Neuron (in vitro differentiated cells): ENCODE measurements at regions not wholly inside any gene's neighbourhood (a gene's known extent, or its start where the extent isn't known, plus 50 kb on each side); places are given as distances from the start of the nearest gene placed in this dataset.
"Not testable (repeated sequence)": the region's sequence is repeated elsewhere in the genome, so short reads cannot be mapped to it uniquely, and the experiment has no call there.

Experiments used
- H2AFZ ChIP-seq: one replicate; pipeline ENCODE4 v1.6.1; 2013; ENCODE audit warnings: low read depth, mild to moderate bottlenecking, inconsistent platforms, low read length, moderate library complexity
- H3K27me3 ChIP-seq: one replicate; pipeline ENCODE4 v1.6.1; 2013; ENCODE audit warnings: low read length; ENCODE audit not compliant: insufficient read depth
- H3K36me3 ChIP-seq: one replicate; pipeline ENCODE4 v1.6.1; 2013; ENCODE audit warnings: low read length; ENCODE audit not compliant: insufficient read depth
- H3K4me1 ChIP-seq: one replicate; pipeline ENCODE4 v1.6.1; 2013; ENCODE audit warnings: low read length; ENCODE audit not compliant: insufficient read depth
- H3K4me3 ChIP-seq: 2 replicates; pipeline ENCODE4 v1.5.1; 2013; ENCODE audit warnings: mild to moderate bottlenecking, low read length, moderate library complexity
- H3K9me3 ChIP-seq: one replicate; pipeline ENCODE4 v1.6.1; 2013; ENCODE audit warnings: low read length

DNA sequence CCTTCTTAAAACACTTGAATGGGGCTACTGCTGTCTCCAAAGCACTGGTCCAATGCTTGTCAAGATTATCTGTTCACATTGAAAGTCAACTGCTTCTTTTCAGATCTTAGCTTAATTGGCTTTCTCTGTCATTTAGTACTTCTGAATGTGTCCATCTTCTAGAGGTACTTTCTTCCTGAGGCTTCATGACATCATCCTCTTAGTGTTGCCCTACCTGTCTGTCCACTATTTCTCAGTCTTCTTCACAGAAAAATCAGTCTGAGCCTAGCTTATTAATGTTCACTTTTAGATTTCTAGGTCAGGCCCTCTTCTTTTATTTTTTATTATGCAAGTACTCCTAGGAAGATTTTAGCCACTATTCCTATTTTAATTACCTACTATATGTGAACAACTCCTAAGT is 899.9 kb downstream of the DTWD2 start:
- H2AFZ ChIP-seq, result no peak overlapping the region
- no peak overlapping the region for H3K4me3 ChIP-seq
- H3K36me3 ChIP-seq, result no peaks in the 10 kb centered on the region
- no peaks in the 10 kb centered on the region for H3K4me1 ChIP-seq
- no peaks in the 10 kb centered on the region for H3K9me3 ChIP-seq
- no peaks in the 10 kb centered on the region for H3K27me3 ChIP-seq

DNA sequence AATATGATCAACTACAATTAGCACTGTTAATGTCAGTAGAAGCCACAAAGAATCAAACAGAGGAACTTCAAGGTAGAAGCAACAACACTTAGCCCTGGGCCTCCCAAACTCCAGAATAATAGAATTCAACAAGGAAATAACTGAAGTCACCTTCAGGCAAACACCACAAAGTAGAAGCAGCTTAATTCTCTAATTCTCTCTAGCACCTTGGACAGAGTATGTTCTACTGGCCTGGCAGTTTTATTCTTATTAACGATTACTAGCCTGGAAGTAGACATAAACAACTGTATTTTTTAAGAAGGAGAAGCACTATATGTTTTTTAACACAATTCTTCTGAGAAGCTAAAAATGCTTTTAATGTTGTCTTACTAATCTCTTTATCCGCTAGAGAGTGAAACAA is 911.9 kb downstream of the DTWD2 start:
- Histone ChIP-seq H2AFZ (no peak overlapping the region), H3K4me1 (no peaks in the 10 kb centered on the region), H3K36me3 (no peaks in the 10 kb centered on the region), H3K9me3 (no peaks in the 10 kb centered on the region), H3K27me3 (no peaks in the 10 kb centered on the region), H3K4me3 (no peak overlapping the region)

DNA sequence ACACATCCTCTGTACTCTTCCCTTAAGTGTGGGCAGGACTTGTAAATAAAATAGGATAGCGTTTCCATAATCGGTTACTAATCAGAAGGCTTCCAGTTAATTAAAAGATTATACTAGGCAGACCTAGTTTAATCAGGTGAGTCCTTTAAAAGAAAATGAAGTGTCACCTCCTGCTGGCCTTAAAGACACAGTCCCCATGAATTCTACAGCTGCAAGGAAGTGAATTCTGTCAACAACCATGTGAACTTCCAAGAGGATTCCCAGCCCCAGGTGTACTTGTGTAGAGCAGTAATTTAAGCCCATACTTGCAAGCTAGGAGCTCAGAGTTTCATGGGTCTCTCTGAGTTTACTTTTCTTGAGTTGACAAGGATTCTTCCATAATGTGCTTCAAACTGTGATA is 918.3 kb downstream of the DTWD2 start:
- no peak overlapping the region for H3K4me3 ChIP-seq
- H3K4me1 ChIP-seq, result no peaks in the 10 kb centered on the region
- H3K36me3 ChIP-seq, result no peaks in the 10 kb centered on the region
- no peaks in the 10 kb centered on the region for H3K9me3 ChIP-seq
- H2AFZ ChIP-seq, result no peak overlapping the region
- H3K27me3 ChIP-seq, result no peaks in the 10 kb centered on the region

DNA sequence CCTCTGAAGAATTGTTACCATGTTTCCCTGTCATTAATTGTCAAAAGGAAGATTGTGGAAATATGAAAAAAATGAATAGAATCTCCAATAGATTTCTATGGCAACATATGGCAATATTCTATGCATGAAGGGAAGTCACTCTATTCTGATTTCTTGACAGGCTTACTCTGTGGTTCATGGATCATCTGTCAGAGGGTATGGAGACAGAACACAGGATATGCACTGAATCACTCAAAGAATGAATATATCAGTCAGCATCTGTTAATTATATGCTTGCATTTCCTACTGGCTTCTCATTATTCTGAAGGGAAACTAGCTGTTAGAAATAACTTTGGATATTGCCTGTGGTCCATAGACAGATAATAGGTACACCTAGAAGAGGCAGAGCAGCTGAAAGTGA is 918.9 kb downstream of the DTWD2 start:
- no peak overlapping the region for H3K4me3 ChIP-seq
- no peak overlapping the region for H2AFZ ChIP-seq
- no peaks in the 10 kb centered on the region for H3K36me3 ChIP-seq
- no peaks in the 10 kb centered on the region for H3K9me3 ChIP-seq
- H3K27me3 ChIP-seq, result no peaks in the 10 kb centered on the region
- H3K4me1 ChIP-seq, result no peaks in the 10 kb centered on the region

DNA sequence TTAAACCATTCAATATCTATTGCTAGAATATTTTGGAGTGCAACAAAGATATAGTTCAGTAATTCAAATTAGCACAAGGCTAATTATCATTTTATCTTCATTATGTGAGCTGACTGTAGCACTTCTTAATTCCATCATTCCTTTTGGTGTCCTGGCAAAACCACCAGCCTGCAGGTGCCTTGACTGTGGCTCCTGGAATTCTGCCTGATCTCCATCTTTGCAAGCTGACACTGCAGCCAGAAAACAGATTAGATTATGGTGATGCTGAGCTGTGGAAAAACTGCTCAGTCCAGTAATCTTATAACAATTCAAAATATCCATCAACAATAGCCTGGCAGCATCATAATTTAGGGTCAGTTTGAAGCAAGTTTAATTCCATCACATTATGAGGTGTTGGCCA is 919.5 kb downstream of the DTWD2 start:
- Histone ChIP-seq H3K27me3 (no peaks in the 10 kb centered on the region), H3K9me3 (no peaks in the 10 kb centered on the region), H3K4me1 (no peaks in the 10 kb centered on the region), H3K4me3 (no peak overlapping the region), H3K36me3 (no peaks in the 10 kb centered on the region), H2AFZ (no peak overlapping the region)

DNA sequence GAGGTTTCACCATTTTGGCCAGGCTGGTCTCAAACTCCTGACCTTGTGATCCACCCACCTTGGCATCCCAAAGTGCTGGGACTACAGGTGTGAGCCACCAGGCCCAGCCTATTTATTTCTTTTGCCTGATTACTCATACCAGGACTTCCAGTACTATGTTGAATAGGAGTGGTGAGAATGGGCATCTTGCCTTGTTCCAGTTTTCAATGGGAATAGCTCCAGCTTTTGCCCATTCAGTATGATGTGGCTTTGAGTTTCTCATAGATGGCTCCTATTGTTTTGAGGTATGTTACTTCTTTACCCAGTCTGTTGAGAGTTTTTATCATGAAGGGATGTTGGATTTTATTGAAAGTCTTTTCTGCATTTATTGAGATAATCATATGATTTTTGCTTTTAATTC is 924.5 kb downstream of the DTWD2 start:
- H3K4me3 ChIP-seq, H2AFZ ChIP-seq, H3K36me3 ChIP-seq, H3K9me3 ChIP-seq, H3K27me3 ChIP-seq, H3K4me1 ChIP-seq: not testable (repeated sequence)

DNA sequence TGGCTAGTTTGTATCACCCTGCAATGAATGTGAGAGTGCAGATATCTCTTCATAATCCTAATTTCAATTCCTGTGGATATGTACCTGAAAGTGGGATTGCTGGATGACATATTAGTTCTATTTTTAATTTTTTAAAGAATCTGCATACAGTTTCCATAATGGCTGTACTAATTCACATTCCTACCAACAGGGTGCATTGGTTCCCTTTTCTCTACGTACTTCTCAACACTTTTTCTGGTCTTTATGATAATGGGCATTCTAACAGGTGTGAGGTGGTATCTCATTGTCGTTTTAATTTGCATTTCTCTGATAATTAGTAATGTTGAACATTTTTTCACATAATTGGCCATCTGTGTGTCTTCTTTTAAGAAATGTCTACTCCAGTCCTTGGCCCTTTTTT is 927.5 kb downstream of the DTWD2 start:
- Histone ChIP-seq H3K4me3 (no peak overlapping the region), H3K9me3 (no peaks in the 10 kb centered on the region), H3K27me3 (no peaks in the 10 kb centered on the region), H3K36me3 (no peaks in the 10 kb centered on the region), H2AFZ (no peak overlapping the region), H3K4me1 (no peaks in the 10 kb centered on the region)

DNA sequence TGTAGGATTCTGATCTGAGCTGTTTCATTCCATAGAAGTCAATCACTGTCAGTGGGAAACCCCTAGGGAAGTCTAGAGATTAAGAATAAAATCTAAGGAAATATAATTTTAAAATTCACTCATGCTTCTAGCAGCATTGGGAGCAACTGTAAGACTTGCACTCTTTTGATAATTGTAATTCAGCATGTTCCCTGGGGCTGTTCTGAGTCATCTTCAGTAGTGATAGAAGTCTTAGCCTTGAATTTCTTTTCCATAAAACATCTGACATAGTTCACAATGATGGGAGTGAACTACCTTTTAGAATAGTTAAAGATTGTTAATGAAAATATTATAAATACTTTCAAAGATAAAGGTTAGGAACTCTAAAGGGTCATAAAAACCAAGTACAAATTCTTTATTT is 935.8 kb downstream of the DTWD2 start:
- Histone ChIP-seq H3K27me3 (no peaks in the 10 kb centered on the region), H3K4me3 (no peak overlapping the region), H3K9me3 (no peaks in the 10 kb centered on the region), H2AFZ (no peak overlapping the region), H3K36me3 (no peaks in the 10 kb centered on the region), H3K4me1 (no peaks in the 10 kb centered on the region)

DNA sequence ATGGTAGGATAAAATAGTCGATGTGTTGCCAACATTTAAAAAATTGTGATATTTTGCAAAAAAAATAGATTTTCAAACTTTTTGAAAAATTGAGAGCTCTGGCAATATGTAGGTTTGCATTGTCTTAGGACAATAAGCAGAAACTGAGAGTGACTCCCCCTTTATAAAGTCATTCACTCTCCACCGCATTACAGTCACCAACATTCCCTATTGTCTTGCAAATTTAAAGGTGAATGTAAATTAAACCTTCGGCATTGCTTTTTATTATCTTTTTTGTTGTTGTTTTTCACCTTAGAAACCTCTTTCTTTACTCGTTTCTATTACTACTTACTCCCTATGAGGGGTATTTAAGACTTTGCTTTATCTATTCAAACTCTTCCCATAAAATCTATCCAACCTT is 944.2 kb downstream of the DTWD2 start:
- H3K4me3 ChIP-seq, result no peak overlapping the region
- no peaks in the 10 kb centered on the region for H3K36me3 ChIP-seq
- no peaks in the 10 kb centered on the region for H3K4me1 ChIP-seq
- no peaks in the 10 kb centered on the region for H3K9me3 ChIP-seq
- no peaks in the 10 kb centered on the region for H3K27me3 ChIP-seq
- H2AFZ ChIP-seq, result no peak overlapping the region

DNA sequence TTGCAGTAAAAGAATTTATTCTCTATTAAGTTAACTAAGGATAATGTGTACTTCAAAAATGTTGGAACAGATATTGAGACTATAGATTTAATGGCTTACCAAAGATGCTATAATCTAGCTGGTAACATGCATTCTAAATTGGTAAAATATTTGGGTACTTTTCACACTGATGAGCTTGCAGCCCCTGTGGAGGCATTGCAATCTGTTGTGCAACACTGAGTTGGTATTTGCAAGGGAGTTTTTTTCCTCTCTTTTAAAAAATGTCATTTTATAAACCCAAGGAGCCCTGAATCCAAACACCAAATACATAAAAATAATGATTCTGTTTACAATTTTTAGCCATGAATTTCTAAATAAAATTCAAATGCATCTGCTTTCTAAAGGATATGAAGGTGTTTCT is 944.8 kb downstream of the DTWD2 start:
- Histone ChIP-seq H3K9me3 (no peaks in the 10 kb centered on the region), H3K36me3 (no peaks in the 10 kb centered on the region), H3K4me3 (no peak overlapping the region), H3K27me3 (no peaks in the 10 kb centered on the region), H2AFZ (no peak overlapping the region), H3K4me1 (no peaks in the 10 kb centered on the region)

DNA sequence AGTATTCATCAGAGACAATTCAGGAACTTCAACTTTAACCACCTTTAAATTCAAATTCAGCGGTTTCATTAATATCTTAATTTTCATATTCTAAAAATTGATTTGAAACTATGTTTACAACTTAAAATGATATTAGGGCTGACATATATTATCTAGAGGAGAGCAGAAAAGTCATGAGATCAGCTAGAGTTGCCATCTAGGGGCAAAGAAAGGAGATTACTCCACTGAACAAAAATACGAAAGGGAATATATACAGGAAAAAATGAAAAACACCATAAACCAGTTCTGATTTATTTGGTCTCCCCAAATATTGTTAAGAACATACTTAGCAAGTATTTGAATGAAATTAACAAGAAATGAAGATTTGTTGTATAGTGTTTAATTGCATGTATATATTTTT is 946.3 kb downstream of the DTWD2 start:
- no peaks in the 10 kb centered on the region for H3K27me3 ChIP-seq
- H3K9me3 ChIP-seq, result no peaks in the 10 kb centered on the region

DNA sequence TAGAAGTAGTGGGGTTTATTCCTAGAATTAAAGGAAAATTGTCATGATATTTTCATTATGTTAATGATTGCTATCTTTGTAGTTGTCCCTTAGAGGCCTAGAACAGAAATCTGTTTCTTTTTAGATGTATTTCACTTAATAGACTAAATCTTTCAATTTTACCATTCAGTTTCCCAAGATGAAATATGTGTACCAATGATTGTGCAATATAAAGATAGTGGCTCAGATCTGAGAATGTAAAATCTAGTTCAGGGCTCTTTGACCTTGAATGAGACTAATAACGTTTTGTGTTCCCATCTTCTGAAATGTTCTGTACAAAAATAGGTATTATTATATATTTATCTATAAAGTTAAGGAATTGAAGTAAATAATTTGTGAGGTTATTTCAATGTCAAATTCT is 947.9 kb downstream of the DTWD2 start:
- Histone ChIP-seq H3K36me3 (no peaks in the 10 kb centered on the region), H3K9me3 (no peaks in the 10 kb centered on the region), H3K4me1 (no peaks in the 10 kb centered on the region), H3K4me3 (no peak overlapping the region), H2AFZ (no peak overlapping the region), H3K27me3 (no peaks in the 10 kb centered on the region)

More for the DNA sequence above, 946.3 kb downstream of the DTWD2 start:
- Histone ChIP-seq H3K4me1 (no peaks in the 10 kb centered on the region), H3K4me3 (no peak overlapping the region), H3K36me3 (no peaks in the 10 kb centered on the region), H2AFZ (no peak overlapping the region)

DNA sequence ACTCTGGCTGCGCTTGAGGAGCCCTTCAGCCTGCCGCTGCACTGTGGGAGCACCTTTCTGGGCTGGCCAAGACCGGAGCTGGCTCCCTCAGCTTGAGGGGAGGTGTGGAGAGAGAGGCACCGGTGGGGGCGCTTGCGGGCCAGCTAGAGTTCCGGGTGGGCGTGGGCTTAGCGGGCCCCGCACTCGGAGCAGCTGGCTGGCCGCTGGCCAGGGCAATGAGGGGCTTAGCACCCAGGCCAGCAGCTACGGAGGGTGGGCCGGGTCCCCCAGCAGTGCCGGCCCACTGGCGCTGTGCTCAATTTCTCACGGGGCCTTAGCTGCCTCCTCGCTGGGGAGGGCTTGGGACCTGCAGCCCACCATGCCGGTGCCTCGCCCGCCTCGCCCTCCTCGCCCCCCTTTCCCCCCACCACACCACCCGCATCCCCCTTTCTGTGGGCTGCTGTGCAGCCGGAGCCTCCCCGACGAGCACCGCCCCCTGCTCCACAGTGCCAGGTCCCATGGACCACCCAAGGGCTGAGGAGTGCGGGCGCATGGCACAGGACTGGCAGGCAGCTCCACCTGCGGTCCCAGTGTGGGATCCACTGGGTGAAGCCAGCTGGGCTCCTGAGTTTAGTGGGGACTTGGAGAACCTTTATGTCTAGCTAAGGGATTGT is 954.5 kb downstream of the DTWD2 start:
- Histone ChIP-seq H3K36me3 (no peaks in the 10 kb centered on the region), H3K4me1 (no peaks in the 10 kb centered on the region), H2AFZ (no peak overlapping the region)

DNA sequence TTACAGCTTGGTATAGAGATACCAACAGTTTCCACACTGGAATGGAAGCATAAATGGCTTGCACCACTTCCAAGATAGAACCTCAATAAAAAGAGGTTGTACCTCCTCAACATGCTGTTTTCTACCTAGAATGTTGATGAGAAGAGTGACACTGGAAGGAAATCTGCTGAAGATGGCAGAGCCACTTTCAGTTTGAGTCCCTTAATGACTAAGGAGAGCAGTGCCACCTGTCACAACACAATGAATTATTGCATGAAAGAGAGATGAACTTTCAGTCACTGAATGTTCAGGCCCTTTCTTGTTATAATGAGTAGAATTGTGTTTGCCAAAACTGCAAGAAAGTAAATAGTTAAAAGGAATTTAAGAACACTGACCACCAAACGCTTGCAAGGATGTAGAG is 958.5 kb downstream of the DTWD2 start:
- peaks cover 4% of the 10 kb centered on the region for H3K4me1 ChIP-seq
- no peak overlapping the region for H2AFZ ChIP-seq
- H3K36me3 ChIP-seq, result no peaks in the 10 kb centered on the region
- H3K27me3 ChIP-seq, result no peaks in the 10 kb centered on the region
- no peak overlapping the region for H3K4me3 ChIP-seq
- no peaks in the 10 kb centered on the region for H3K9me3 ChIP-seq

More for the DNA sequence above, 954.5 kb downstream of the DTWD2 start:
- H3K27me3 ChIP-seq, result no peaks in the 10 kb centered on the region
- no peaks in the 10 kb centered on the region for H3K9me3 ChIP-seq
- no peak overlapping the region for H3K4me3 ChIP-seq
